Brain pericyte (primary cell): ENCODE measurements at regions not wholly inside any gene's neighbourhood (a gene's known extent, or its start where the extent isn't known, plus 50 kb on each side); places are given as distances from the start of the nearest gene placed in this dataset.
"Not testable (repeated sequence)": the region's sequence is repeated elsewhere in the genome, so short reads cannot be mapped to it uniquely, and the experiment has no call there.

Experiments
- DNase-seq: peaks from one replicate; pipeline ENCODE4 v3.0.0-alpha.2; 2012; ENCODE audit warnings: low read depth, low spot score

GRCh38 chr3:35120026-35120425 is 519.3 kb upstream of the ARPP21 start:
- DNase-seq: no peak

GRCh38 chr3:35137612-35138011 is 501.7 kb upstream of the ARPP21 start:
- DNase-seq: no peak

DNA sequence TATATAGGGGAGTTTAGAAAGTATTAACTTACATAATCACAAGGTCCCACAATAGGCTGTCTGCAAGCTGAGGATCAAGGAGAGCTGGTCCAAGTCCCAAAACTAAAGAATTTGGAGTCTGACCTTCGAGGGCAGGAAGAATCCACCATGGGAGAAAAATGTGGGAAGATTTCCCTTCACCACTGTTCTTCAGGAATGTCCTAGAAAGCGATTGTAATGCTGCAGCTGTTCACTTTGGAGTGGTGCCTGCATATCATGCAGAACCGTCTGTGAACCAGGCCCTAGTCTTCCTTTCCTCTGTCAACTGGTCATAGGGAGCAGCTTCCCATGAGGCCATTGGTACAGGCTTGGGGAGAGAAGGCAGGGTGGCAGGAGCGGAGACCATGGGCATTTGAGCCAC is 497.9 kb upstream of the ARPP21 start:
- DNase-seq: no peak

DNA sequence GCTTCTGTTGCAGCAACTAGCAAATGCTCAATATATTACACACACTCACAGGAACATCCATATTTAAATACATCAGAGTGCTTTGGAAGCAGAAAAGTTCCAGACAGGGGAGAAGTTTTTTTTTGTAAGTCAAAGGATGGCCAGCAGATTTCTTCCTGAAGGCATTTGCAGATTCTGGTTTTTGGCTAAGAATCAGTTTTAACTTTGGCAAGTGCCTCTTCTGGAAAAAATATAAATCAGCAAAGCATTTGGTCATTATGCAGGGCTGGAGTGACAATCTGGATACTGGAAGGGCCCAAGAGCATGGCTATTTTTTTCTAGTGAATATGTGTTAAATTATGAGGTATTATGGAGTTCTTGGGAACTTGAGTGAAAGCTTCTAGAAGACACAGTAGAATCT is 495.3 kb upstream of the ARPP21 start:
- DNase-seq: no peak

DNA sequence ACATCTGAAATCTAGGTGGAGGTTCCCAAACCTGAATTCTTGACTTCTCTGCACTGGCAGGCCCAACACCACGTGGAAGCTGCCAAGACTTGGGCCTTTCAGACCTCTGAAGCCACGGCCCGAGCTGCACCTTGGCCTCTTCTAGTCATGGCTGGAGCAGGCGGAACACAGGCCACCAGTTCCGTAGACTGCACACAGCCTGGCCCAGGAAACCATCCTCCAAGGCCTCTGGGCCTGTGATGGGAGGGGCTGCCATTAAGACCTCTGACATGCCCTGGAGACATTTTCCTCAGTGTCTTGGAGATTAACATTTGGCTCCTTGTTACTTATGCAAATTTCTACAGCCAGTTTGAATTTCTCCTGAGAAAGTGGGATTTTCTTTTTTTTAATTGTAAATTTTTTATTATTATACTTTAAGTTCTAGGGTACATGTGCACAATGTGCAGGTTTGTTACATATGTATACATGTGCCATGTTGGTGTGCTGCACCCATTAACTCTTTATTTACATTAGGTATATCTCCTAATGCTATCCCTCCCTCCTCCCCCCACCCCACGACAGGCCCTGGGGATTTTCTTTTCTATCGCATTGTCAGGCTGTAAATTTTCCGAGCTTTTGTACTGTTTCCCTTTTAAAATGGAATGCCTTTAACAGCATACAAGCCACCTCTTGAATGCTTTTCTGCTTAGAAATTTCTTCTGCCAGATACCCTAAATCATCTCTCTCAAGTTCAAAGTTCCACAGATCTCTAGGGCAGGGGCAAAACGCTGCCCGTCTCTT is 492.9 kb upstream of the ARPP21 start:
- not testable (repeated sequence) for DNase-seq

DNA sequence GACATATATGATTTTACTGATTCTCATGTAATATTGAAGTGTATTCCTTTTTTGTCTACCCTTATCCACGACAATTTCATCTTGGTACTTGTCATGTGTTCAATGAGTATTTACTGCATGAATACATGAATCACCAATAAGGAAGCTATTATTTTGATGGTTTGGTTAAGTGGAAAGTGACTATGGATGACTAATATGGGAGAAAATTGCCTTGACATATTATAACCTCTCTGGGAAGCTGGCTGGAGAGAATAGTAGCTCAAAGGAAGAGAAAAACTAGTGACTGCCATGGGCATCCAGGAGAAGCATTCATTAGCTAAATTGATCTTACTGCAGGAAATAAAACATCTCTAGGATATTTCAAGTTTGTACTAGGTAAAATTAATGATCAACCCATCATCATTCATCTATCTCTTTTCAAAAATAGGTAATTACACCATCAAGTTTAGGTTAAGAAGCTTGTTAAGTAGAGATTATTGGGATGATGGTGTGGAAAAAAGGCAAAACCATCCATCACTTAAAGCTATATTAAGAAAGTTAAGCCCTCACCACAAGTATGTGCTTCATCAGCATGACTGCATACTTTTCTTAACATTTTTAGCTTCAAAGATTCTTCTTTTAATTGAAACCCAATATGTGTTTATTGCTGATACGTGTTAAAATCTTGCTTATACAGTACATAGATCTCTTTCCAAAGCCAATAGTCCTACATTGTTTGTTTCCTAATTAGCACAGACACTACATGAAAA is 455.2 kb upstream of the ARPP21 start:
- no peak for DNase-seq

DNA sequence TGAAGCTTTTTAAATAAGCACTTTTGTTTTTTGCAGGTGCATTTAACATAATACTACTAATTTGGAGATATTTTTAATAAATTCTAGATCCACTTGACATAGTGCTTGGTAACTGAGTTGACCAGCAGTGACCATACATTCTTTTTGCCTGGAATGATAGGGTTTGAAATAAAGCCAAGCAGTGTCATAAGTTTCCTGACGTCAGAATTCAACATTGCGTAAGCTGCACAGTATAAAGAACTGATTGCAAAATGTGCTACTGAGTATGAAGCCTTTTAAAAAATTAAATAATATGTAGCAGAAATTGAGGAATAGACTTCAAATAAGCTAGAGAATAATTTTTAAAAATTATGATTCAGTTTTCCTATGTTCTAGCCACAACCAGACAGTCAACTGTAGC is 454.6 kb upstream of the ARPP21 start:
- no peak for DNase-seq

DNA sequence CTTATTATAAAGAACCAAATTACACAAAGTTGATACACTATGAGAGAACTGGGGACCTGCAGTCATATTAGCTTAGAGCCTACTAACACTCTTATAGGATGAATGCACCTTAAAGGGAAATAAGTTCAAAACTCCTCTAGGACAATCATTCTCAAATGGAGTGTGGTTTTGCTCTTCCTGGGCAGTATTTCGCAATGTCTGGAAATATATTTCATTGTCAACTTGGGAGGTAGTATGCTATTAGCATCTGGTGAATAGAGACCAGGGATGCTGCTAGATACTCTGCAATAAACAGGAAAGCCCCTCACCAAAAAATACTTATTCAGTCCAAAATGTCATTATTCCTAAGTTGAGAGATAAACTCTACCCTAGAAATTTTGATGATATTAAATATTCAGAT is 451.4 kb upstream of the ARPP21 start:
- DNase-seq: no peak

DNA sequence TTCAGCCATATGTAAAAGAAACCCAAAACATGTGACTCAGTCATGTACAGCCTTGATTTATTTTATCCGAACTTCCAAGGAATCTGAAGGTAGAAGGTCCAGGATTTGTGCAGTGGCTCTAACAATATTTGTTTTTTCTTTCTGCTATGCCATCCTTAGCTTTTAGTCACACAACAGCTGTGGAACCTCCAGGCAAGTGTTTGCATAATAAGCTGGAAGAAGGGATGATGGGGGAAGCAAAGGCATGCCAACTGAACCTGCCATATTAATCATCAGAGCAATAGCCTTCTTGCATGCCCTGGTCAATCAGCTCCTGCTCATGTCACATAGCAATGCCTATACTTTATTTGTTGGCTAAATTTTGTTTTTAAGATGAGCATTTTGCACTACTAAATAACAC is 444.7 kb upstream of the ARPP21 start:
- DNase-seq: no peak

- no peak for DNase-seq
Observed at GRCh38 chr3:35198857-35199256, 440.5 kb upstream of the ARPP21 start.

GRCh38 chr3:35200056-35200455 is 439.3 kb upstream of the ARPP21 start:
- DNase-seq: no peak

GRCh38 chr3:35201211-35201610 is 438.1 kb upstream of the ARPP21 start:
- DNase-seq: no peak

DNA sequence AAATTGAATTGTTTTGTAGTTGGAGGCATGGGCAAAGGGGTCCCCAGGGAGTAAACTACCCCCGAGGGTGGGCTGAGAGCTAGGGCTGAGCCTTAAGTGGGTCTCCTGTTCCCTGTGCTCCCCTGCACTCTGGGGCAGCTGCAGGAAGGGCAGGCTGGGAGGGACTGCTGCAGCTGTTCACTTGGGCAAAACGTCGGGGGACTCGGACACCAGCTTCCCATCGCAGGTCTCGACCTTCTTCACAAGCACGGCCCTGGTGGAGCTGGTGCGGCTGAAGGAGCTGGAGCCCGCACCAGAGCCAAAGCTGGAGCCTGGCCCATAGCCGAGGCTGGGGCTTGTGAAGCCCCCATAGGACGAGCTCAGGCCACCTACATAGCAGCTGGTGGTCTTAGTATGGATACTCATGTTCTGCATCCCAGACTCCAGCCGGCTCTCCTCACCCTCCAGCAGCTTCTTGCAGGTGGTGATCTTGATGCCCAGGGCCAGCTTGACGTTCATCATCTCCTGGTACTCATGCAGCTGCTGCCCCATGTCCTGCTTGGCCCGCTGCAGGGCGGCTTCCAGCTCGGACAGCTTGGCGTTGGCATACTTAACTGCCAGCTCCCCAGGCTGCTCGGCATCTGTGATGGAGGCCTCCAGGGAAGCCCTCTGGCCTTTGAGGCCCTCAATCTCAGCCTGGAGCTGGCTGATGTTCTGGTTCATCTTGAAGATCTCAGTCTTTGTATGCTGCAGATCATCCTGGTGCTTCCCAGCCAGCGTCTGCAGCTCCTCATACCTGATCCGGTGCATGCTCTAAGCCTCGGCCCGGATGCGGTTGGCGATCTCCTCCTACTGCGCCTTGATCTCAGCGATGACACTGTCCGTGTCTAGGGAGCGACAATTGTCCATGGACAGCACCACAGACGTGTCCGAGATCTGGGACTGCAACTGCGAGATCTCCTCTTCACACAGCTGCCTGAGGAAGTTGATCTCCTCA is 423.5 kb upstream of the ARPP21 start:
- no peak for DNase-seq

- DNase-seq: no peak
Observed at GRCh38 chr3:35216501-35217266, 422.6 kb upstream of the ARPP21 start.

GRCh38 chr3:35223632-35224394 is 415.5 kb upstream of the ARPP21 start:
- no peak for DNase-seq

GRCh38 chr3:35224565-35225295 is 414.6 kb upstream of the ARPP21 start:
- no peak for DNase-seq

DNA sequence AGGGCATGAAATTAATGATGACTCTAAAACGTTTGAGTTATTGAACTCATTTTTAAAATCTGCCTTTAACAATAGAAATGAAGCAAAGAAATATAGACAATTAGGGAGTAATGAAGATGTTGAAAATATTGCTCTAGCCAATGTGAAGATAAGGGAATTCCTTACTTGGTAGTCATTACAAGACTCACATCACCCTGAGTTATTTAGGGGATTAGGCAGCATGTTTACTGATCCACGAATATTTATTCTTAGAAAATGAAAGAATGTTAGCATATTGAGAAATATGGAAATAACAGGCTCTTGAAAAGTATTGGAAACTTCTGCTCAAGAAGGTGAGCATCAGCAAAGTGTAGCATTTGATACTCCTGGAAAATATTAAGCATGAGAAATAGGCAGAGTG is 398.1 kb upstream of the ARPP21 start:
- no peak for DNase-seq

DNA sequence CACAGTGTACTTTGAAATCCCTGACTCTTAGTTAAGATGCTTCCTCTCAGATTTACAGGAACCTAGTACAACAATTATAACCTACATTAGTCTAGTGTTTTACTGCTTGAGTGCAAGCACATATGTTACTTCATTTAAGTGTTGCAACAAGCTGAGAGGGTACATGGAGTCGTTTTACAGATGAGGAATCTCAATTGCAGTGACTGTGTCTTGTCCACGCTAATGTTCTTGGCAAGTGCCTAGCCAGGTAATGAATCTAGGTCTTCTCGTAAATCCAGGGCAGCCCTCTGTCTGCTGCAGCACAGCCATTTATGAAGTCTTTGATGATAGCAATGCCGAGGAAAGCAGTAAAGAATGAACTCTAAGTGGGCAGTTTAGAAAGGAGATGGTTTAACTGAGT is 384.4 kb upstream of the ARPP21 start:
- no peak for DNase-seq

GRCh38 chr3:35257641-35258040 is 381.7 kb upstream of the ARPP21 start:
- DNase-seq: peak; percentile 3

GRCh38 chr3:35262406-35262805 is 376.9 kb upstream of the ARPP21 start:
- no peak for DNase-seq
